GM23338 (cell line): ENCODE measurements at regions not wholly inside any gene's neighbourhood (a gene's known extent, or its start where the extent isn't known, plus 50 kb on each side); places are given as distances from the start of the nearest gene placed in this dataset.

Source experiments
- ATAC-seq: fragments of 200-7000 bp; cut with Tn5 transposase; 3 replicates; pipeline ENCODE4 v1.9.1; 2020
- DNase-seq: peaks from one replicate; pipeline ENCODE4 v3.0.0-alpha.2; 2015; ENCODE audit warnings: low spot score
- H2AFZ ChIP-seq: fragments of 200-600 bp; sonication (generic); 2 replicates; pipeline ENCODE4 v1.8.0; 2016; ENCODE audit warnings: antibody characterized with exemption, mild to moderate bottlenecking, moderate library complexity
- H3F3A ChIP-seq: fragments of 200-600 bp; sonication (generic); replicated peaks from 2 replicates; pipeline ENCODE4 v1.8.0; 2017; ENCODE audit warnings: antibody characterized with exemption, mixed run types, low read depth
- H3K27ac ChIP-seq: fragments of 200-600 bp; sonication (generic); 2 replicates; pipeline ENCODE4 v1.6.1; 2016; ENCODE audit warnings: low read depth
- H3K27me3 ChIP-seq: fragments of 200-600 bp; sonication (generic); 2 replicates; pipeline ENCODE4 v1.8.0; 2016; ENCODE audit warnings: mild to moderate bottlenecking, mixed run types, moderate library complexity; ENCODE audit not compliant: insufficient read depth
- H3K36me3 ChIP-seq: fragments of 200-600 bp; sonication (generic); 2 replicates; pipeline ENCODE4 v1.8.0; 2016; ENCODE audit warnings: mild to moderate bottlenecking; ENCODE audit not compliant: insufficient read depth
- H3K4me1 ChIP-seq: fragments of 200-600 bp; sonication (generic); 2 replicates; pipeline ENCODE4 v1.8.0; 2016; ENCODE audit warnings: mild to moderate bottlenecking, moderate library complexity; ENCODE audit not compliant: insufficient read depth
- H3K4me2 ChIP-seq: fragments of 200-600 bp; sonication (generic); 2 replicates; pipeline ENCODE4 v1.7.1; 2017; ENCODE audit warnings: mixed run types
- H3K4me3 ChIP-seq: fragments of 200-600 bp; sonication (generic); 2 replicates; pipeline ENCODE4 v1.6.1; 2016; ENCODE audit warnings: mixed run types
- H3K79me2 ChIP-seq: fragments of 200-600 bp; sonication (generic); replicated peaks from 2 replicates; pipeline ENCODE4 v1.8.0; 2017; ENCODE audit warnings: mild to moderate bottlenecking; ENCODE audit not compliant: insufficient read depth
- H3K9me2 ChIP-seq: fragments of 200-600 bp; sonication (generic); 2 replicates; pipeline ENCODE4 v1.8.0; 2017; ENCODE audit not compliant: insufficient read depth
- H4K20me1 ChIP-seq: fragments of 200-600 bp; sonication (generic); replicated peaks from 2 replicates; pipeline ENCODE4 v1.8.0; 2017; ENCODE audit warnings: mild to moderate bottlenecking; ENCODE audit not compliant: insufficient read depth
- H3K27ac Mint-ChIP-seq: 2 replicates; pipeline ENCODE4 v1.8.0; 2020; ENCODE audit warnings: inconsistent platforms, mild to moderate bottlenecking, moderate library complexity, mixed read lengths
- H3K27me3 Mint-ChIP-seq: 3 replicates; pipeline ENCODE4 v1.8.0; 2022; ENCODE audit warnings: low read depth, mild to moderate bottlenecking, moderate library complexity, mixed read lengths, inconsistent platforms; ENCODE audit not compliant: insufficient read depth, poor library complexity
- H3K36me3 Mint-ChIP-seq: 3 replicates; pipeline ENCODE4 v1.8.0; 2021; ENCODE audit warnings: low read depth, mild to moderate bottlenecking, inconsistent platforms, moderate library complexity, mixed read lengths
- H3K4me1 Mint-ChIP-seq: 3 replicates; pipeline ENCODE4 v1.8.0; 2020; ENCODE audit warnings: mild to moderate bottlenecking, inconsistent platforms, mixed read lengths
- H3K4me3 Mint-ChIP-seq: 3 replicates; pipeline ENCODE4 v1.8.0; 2021; ENCODE audit warnings: moderate library complexity, mild to moderate bottlenecking, inconsistent platforms, mixed read lengths
- H3K9me3 Mint-ChIP-seq: 3 replicates; pipeline ENCODE4 v1.8.0; 2020; ENCODE audit warnings: moderate library complexity, mild to moderate bottlenecking, inconsistent platforms, mixed read lengths
- CREB1 ChIP-seq: fragments of 250-450 bp; sonication (Bioruptor Pico); IDR thresholded peaks from 2 replicates; pipeline ENCODE4 v1.5.0; 2020; ENCODE audit warnings: low read depth, mild to moderate bottlenecking, moderate library complexity
- CTCF ChIP-seq, 2 experiments: fragments of 200-600 bp in 1 of 2; sonication (generic) in 1 of 2; conservative IDR thresholded peaks; 2 replicates each; pipeline versions ENCODE4 v1.5.1 to v1.6.1; 2016 to 2017; ENCODE audit warnings: antibody characterized with exemption in 2 of 2, low read depth in 2 of 2, mild to moderate bottlenecking in 2 of 2, moderate library complexity in 1 of 2
- EZH2 ChIP-seq: fragments of 200-600 bp; sonication (generic); IDR thresholded peaks from one replicate; pipeline ENCODE4 v1.8.0; 2017; ENCODE audit warnings: antibody characterized with exemption, mild to moderate bottlenecking, low read depth; ENCODE audit not compliant: unreplicated experiment
- EZH2phosphoT487 ChIP-seq: fragments of 200-600 bp; sonication (generic); IDR thresholded peaks from one replicate; pipeline ENCODE4 v1.8.1; 2018; ENCODE audit warnings: antibody characterized with exemption; ENCODE audit not compliant: unreplicated experiment
- NANOG ChIP-seq: IDR thresholded peaks from 2 replicates; pipeline ENCODE4 v1.6.1; 2016; ENCODE audit warnings: antibody characterized with exemption, borderline replicate concordance
- REST ChIP-seq: IDR thresholded peaks from one replicate; pipeline ENCODE4 v1.6.1; 2018; ENCODE audit warnings: antibody characterized with exemption; ENCODE audit not compliant: unreplicated experiment
- TF ChIP-seq, protein P1 (sequence below): IDR thresholded peaks from 2 replicates; pipeline ENCODE4 v1.6.1; 2016; ENCODE audit warnings: antibody characterized with exemption
- TF ChIP-seq, protein P2 (sequence below): fragments of 250-450 bp; sonication (Bioruptor Pico); IDR thresholded peaks from 2 replicates; pipeline ENCODE4 v1.5.0; 2020; ENCODE audit warnings: mild to moderate bottlenecking, moderate library complexity

DNA sequence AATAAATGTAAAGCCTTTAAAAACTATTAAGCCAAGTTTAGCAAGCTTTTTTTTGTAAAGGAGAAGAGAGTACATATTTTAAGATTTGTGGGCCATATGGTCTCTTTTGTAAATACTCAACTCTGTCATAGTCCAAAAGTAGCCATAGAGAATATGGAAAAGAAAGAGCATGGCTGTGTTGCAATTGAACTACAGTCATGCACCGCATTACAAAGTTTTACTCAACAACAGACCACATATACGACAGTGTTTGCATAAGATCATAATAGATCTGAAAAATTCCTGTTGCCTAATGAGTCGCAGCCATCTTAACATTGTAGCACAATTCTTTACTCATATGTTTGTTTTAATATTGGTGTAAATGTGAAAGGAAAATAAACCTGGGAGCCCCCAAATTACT, 440.8 kb downstream of the HTR7 start:
- DNase-seq, result no peak
- no peaks in the 10 kb centered on the region for H3K79me2 ChIP-seq
- H3K4me1 Mint-ChIP-seq, result peaks cover 17% of the 10 kb centered on the region; the same call in 2 of the 3 replicates

More for the DNA sequence above, 440.8 kb downstream of the HTR7 start:
- Mint-ChIP-seq H3K4me3 (no peak overlapping the region), H3K36me3 (no peaks in the 10 kb centered on the region), H3K27me3 (no peaks in the 10 kb centered on the region), H3K9me3 (no peaks in the 10 kb centered on the region), H3K27ac (no peak overlapping the region)
- H4K20me1 ChIP-seq, result no peaks in the 10 kb centered on the region
- H3K9me2 ChIP-seq, result no peaks in the 10 kb centered on the region
- H3K36me3 ChIP-seq, result no peaks in the 10 kb centered on the region
- H3K4me3 ChIP-seq, result no peak overlapping the region
- H3K4me2 ChIP-seq, result no peak overlapping the region
- no peak for TF ChIP-seq CREB1 (CRISPR knock-in tag)
- TF ChIP-seq, protein P1, sequence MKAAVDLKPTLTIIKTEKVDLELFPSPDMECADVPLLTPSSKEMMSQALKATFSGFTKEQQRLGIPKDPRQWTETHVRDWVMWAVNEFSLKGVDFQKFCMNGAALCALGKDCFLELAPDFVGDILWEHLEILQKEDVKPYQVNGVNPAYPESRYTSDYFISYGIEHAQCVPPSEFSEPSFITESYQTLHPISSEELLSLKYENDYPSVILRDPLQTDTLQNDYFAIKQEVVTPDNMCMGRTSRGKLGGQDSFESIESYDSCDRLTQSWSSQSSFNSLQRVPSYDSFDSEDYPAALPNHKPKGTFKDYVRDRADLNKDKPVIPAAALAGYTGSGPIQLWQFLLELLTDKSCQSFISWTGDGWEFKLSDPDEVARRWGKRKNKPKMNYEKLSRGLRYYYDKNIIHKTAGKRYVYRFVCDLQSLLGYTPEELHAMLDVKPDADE, result no peak
- no peak for TF ChIP-seq EZH2
- TF ChIP-seq, protein P2, sequence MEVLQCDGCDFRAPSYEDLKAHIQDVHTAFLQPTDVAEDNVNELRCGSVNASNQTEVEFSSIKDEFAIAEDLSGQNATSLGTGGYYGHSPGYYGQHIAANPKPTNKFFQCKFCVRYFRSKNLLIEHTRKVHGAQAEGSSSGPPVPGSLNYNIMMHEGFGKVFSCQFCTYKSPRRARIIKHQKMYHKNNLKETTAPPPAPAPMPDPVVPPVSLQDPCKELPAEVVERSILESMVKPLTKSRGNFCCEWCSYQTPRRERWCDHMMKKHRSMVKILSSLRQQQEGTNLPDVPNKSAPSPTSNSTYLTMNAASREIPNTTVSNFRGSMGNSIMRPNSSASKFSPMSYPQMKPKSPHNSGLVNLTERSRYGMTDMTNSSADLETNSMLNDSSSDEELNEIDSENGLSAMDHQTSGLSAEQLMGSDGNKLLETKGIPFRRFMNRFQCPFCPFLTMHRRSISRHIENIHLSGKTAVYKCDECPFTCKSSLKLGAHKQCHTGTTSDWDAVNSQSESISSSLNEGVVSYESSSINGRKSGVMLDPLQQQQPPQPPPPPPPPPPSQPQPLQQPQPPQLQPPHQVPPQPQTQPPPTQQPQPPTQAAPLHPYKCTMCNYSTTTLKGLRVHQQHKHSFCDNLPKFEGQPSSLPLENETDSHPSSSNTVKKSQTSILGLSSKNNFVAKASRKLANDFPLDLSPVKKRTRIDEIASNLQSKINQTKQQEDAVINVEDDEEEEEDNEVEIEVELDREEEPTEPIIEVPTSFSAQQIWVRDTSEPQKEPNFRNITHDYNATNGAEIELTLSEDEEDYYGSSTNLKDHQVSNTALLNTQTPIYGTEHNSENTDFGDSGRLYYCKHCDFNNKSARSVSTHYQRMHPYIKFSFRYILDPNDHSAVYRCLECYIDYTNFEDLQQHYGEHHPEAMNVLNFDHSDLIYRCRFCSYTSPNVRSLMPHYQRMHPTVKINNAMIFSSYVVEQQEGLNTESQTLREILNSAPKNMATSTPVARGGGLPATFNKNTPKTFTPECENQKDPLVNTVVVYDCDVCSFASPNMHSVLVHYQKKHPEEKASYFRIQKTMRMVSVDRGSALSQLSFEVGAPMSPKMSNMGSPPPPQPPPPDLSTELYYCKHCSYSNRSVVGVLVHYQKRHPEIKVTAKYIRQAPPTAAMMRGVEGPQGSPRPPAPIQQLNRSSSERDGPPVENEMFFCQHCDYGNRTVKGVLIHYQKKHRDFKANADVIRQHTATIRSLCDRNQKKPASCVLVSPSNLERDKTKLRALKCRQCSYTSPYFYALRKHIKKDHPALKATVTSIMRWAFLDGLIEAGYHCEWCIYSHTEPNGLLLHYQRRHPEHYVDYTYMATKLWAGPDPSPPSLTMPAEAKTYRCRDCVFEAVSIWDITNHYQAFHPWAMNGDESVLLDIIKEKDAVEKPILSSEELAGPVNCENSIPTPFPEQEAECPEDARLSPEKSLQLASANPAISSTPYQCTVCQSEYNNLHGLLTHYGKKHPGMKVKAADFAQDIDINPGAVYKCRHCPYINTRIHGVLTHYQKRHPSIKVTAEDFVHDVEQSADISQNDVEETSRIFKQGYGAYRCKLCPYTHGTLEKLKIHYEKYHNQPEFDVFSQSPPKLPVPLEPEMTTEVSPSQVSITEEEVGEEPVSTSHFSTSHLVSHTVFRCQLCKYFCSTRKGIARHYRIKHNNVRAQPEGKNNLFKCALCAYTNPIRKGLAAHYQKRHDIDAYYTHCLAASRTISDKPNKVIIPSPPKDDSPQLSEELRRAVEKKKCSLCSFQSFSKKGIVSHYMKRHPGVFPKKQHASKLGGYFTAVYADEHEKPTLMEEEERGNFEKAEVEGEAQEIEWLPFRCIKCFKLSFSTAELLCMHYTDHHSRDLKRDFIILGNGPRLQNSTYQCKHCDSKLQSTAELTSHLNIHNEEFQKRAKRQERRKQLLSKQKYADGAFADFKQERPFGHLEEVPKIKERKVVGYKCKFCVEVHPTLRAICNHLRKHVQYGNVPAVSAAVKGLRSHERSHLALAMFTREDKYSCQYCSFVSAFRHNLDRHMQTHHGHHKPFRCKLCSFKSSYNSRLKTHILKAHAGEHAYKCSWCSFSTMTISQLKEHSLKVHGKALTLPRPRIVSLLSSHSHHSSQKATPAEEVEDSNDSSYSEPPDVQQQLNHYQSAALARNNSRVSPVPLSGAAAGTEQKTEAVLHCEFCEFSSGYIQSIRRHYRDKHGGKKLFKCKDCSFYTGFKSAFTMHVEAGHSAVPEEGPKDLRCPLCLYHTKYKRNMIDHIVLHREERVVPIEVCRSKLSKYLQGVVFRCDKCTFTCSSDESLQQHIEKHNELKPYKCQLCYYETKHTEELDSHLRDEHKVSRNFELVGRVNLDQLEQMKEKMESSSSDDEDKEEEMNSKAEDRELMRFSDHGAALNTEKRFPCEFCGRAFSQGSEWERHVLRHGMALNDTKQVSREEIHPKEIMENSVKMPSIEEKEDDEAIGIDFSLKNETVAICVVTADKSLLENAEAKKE (CRISPR knock-in tag), result no peak
- no peak for TF ChIP-seq EZH2phosphoT487
- TF ChIP-seq REST, result no peak
- no peak for TF ChIP-seq NANOG
- no peak for TF ChIP-seq CTCF (conservative IDR thresholded peaks at IDR 0.05; ENCODE audit: low read depth in 2 of 2)
- no peaks in the 10 kb centered on the region for H3K27me3 ChIP-seq
- no peak overlapping the region for H3K27ac ChIP-seq
- H2AFZ ChIP-seq, result no peak overlapping the region
- H3K4me1 ChIP-seq, result no peaks in the 10 kb centered on the region; the same call in 1 of the 2 replicates
- no peaks in the 10 kb centered on the region for H3F3A ChIP-seq
- ATAC-seq, result no peak
